SH-SY5Y (cell line): ENCODE measurements at regions not wholly inside any gene's neighbourhood (a gene's known extent, or its start where the extent isn't known, plus 50 kb on each side); places are given as distances from the start of the nearest gene placed in this dataset.

Experiments
- GATA2 ChIP-seq: IDR thresholded peaks from 2 replicates; pipeline ENCODE4 v1.6.1; 2011; ENCODE audit warnings: mild to moderate bottlenecking, low read depth, low read length
- GATA3 ChIP-seq: IDR thresholded peaks from 2 replicates; pipeline ENCODE4 v1.6.1; 2011; ENCODE audit warnings: low read depth, mild to moderate bottlenecking, low read length, moderate library complexity

GRCh38 chr4:178871476-178871875 lies 1429.2 kb upstream of the AGA start:
- TF ChIP-seq GATA2 = no peak
- no peak for TF ChIP-seq GATA3
